IMR-90 (cell line): ENCODE measurements at regions not wholly inside any gene's neighbourhood (a gene's known extent, or its start where the extent isn't known, plus 50 kb on each side); places are given as distances from the start of the nearest gene placed in this dataset.

Experiments used
- ATAC-seq: fragments of 200-7000 bp; cut with Tn5 transposase; 2 replicates; pipeline ENCODE4 v1.9.1; 2020; ENCODE audit warnings: low read depth, mild to moderate bottlenecking, moderate library complexity
- BruUV-seq: library from RNA; stranded (reverse); fragments of 400-500 nt; replicated peaks from 2 replicates; lab custom pipeline; 2021; lab: Mats Ljungman, UMichigan
- CTCF ChIA-PET: fragments of 300-600 bp; formaldehyde crosslinking; extraction: SDS; loops from one replicate; lab custom pipeline; 2021; ENCODE audit warnings: antibody characterized with exemption; lab: Yijun Ruan, JAX
- POLR2A ChIA-PET: fragments of 300-600 bp; sonication (Branson Sonifier 250); formaldehyde crosslinking; loops from one replicate; lab custom pipeline; 2022; ENCODE audit warnings: antibody characterized with exemption; ENCODE audit not compliant: unreplicated experiment; lab: Charles Lee
- DNase-seq: peaks from one replicate; pipeline ENCODE4 v3.0.0; 2013
- H2AFZ ChIP-seq: replicated peaks from 2 replicates; pipeline ENCODE3; 2013; ENCODE audit warnings: low read length, mild to moderate bottlenecking; ENCODE audit not compliant: poor library complexity
- H2AK5ac ChIP-seq: 2 replicates; pipeline ENCODE4 v1.6.1; 2013; ENCODE audit warnings: low read depth, low read length, inconsistent platforms
- H2AK9ac ChIP-seq: replicated peaks from 2 replicates; pipeline ENCODE3; 2013; ENCODE audit warnings: mild to moderate bottlenecking, low read depth, low read length, moderate library complexity; ENCODE audit not compliant: poor library complexity
- H2BK120ac ChIP-seq: 2 replicates; pipeline ENCODE4 v1.6.1; 2013; ENCODE audit warnings: low read depth, low read length, inconsistent platforms
- H2BK15ac ChIP-seq: 3 replicates; pipeline ENCODE4 v1.6.1; 2013; ENCODE audit warnings: low read depth, low read length, inconsistent platforms
- H2BK20ac ChIP-seq: 2 replicates; pipeline ENCODE4 v1.6.1; 2013; ENCODE audit warnings: low read depth, mild to moderate bottlenecking, inconsistent platforms, low read length, moderate library complexity
- H2BK5ac ChIP-seq: 2 replicates; pipeline ENCODE4 v1.6.1; 2013; ENCODE audit warnings: mild to moderate bottlenecking, low read depth, low read length, inconsistent platforms; ENCODE audit not compliant: poor library complexity, severe bottlenecking
- H3K14ac ChIP-seq: replicated peaks from 2 replicates; pipeline ENCODE4 v1.6.1; 2013; ENCODE audit warnings: low read depth, low read length, inconsistent platforms
- H3K18ac ChIP-seq: 2 replicates; pipeline ENCODE4 v1.6.1; 2013; ENCODE audit warnings: low read depth, low read length, control low read depth
- H3K23ac ChIP-seq: 2 replicates; pipeline ENCODE4 v1.6.1; 2013; ENCODE audit warnings: low read depth, low read length, inconsistent platforms
- H3K27ac ChIP-seq: 2 replicates; pipeline ENCODE4 v1.5.1; 2013; ENCODE audit warnings: mild to moderate bottlenecking, control low read depth, low read length; ENCODE audit not compliant: insufficient read depth
- H3K27me3 ChIP-seq: 2 replicates; pipeline ENCODE4 v1.6.1; 2013; ENCODE audit warnings: low read length; ENCODE audit not compliant: control insufficient read depth, insufficient read depth
- H3K36me3 ChIP-seq: 2 replicates; pipeline ENCODE4 v1.6.1; 2013; ENCODE audit warnings: low read length, mixed read lengths; ENCODE audit not compliant: control insufficient read depth, insufficient read depth
- H3K4ac ChIP-seq: 2 replicates; pipeline ENCODE4 v1.6.1; 2013; ENCODE audit warnings: low read depth, low read length, inconsistent platforms
- H3K4me1 ChIP-seq: 2 replicates; pipeline ENCODE4 v1.6.1; 2013; ENCODE audit warnings: low read length, mixed read lengths; ENCODE audit not compliant: control insufficient read depth, insufficient read depth
- H3K4me2 ChIP-seq: 2 replicates; pipeline ENCODE4 v1.6.1; 2013; ENCODE audit warnings: low read depth, mild to moderate bottlenecking, control low read depth, low read length, moderate library complexity
- H3K4me3 ChIP-seq: 2 replicates; pipeline ENCODE4 v1.5.1; 2013; ENCODE audit warnings: low read depth, mild to moderate bottlenecking, control low read depth, low read length, moderate library complexity; ENCODE audit not compliant: insufficient read depth
- H3K56ac ChIP-seq: 2 replicates; pipeline ENCODE4 v1.6.1; 2013; ENCODE audit warnings: low read length, inconsistent platforms; ENCODE audit not compliant: insufficient read depth; ENCODE audit errors: extremely low read depth
- H3K79me1 ChIP-seq, 2 experiments: 2 replicates each; pipeline ENCODE4 v1.6.1; 2013; ENCODE audit warnings: low read length in 2 of 2, inconsistent platforms in 1 of 2, low read depth in 1 of 2
- H3K9ac ChIP-seq: 2 replicates; pipeline ENCODE4 v1.6.1; 2013; ENCODE audit warnings: low read depth, low read length, control low read depth
- H3K9me1 ChIP-seq: 2 replicates; pipeline ENCODE4 v1.6.1; 2013; ENCODE audit warnings: low read length, inconsistent platforms; ENCODE audit not compliant: insufficient read depth
- H3K9me3 ChIP-seq: 2 replicates; pipeline ENCODE4 v1.6.1; 2013; ENCODE audit warnings: low read length; ENCODE audit not compliant: control insufficient read depth, insufficient read depth
- H4K20me1 ChIP-seq: 2 replicates; pipeline ENCODE4 v1.6.1; 2013; ENCODE audit warnings: low read length, inconsistent platforms; ENCODE audit not compliant: insufficient read depth
- H4K5ac ChIP-seq: 2 replicates; pipeline ENCODE4 v1.6.1; 2013; ENCODE audit warnings: mild to moderate bottlenecking, low read depth, low read length, control low read depth
- H4K8ac ChIP-seq, 2 experiments: 2 replicates each; pipeline ENCODE4 v1.6.1; 2013; ENCODE audit warnings: low read depth in 2 of 2, low read length in 2 of 2, control low read depth in 1 of 2, inconsistent platforms in 1 of 2
- H4K91ac ChIP-seq: 2 replicates; pipeline ENCODE4 v1.6.1; 2013; ENCODE audit warnings: low read depth, low read length, inconsistent platforms; ENCODE audit not compliant: insufficient read depth
- RFX5 ChIP-seq: IDR thresholded peaks from 2 replicates; pipeline ENCODE4 v1.8.0; 2012; ENCODE audit warnings: low read depth, mild to moderate bottlenecking, low read length, moderate library complexity
- WGBS, 2 experiments: methylation state at CpG; one replicate each; pipeline versions ENCODE4 v1.1.5 to v1.1.7; 2013; ENCODE audit warnings: missing lambda C conversion rate in 2 of 2; ENCODE audit not compliant: insufficient read length in 1 of 2; ENCODE audit errors: extremely low coverage in 2 of 2; 5-methylcytosine and 5-hydroxymethylcytosine counted together
- dilution Hi-C: fragments of 300-500 bp; cut with HindIII; formaldehyde crosslinking; loops from one replicate; pipeline ENCODE4 v1.14.3; 2018; ENCODE audit warnings: low sequenced_read_pairs; ENCODE audit not compliant: unreplicated experiment
- in situ Hi-C: fragments of 300-500 bp; cut with MboI; formaldehyde crosslinking; loops from 3 replicates; pipeline ENCODE4 v1.14.3; 2019; ENCODE audit warnings: low sequenced_read_pairs, inconsistent platforms, mixed read lengths
- intact Hi-C: fragments of 100-400 bp; cut with micrococcal nuclease; formaldehyde crosslinking; loops from 2 replicates; pipeline ENCODE4 v1.10.0; 2022

GRCh38 chr3:95462161-95462560 lies 1352.2 kb upstream of the EPHA6 start:
- H3K4me1 ChIP-seq: no peaks in the 10 kb centered on the region
- no peak overlapping the region for H2BK15ac ChIP-seq
- H4K8ac ChIP-seq: no peak overlapping the region
- intact Hi-C loops (no loop called here), in situ Hi-C loops (no loop called here), dilution Hi-C loops (no loop called here)
- CTCF ChIA-PET: no interaction called here
- H3K18ac ChIP-seq: no peak overlapping the region
- no peak overlapping the region for H3K4me3 ChIP-seq
- no peak for DNase-seq
- H3K36me3 ChIP-seq: no peaks in the 10 kb centered on the region
- ATAC-seq: no peak
- WGBS, 2 experiments: 83% methylated on average over 2 of the region's 5 CpGs; no CpG with 5 or more reads in 1 of the 2 experiments
- H2BK120ac ChIP-seq: no peak overlapping the region
- no peak overlapping the region for H4K5ac ChIP-seq
- no peaks in the 10 kb centered on the region for H3K27me3 ChIP-seq
- H2AK5ac ChIP-seq: no peak overlapping the region
- H2BK5ac ChIP-seq: no peak overlapping the region
- no peak for TF ChIP-seq RFX5
- BruUV-seq: no TSS peak
- H2BK20ac ChIP-seq: no peak overlapping the region
- H3K9ac ChIP-seq: no peak overlapping the region
- no peaks in the 10 kb centered on the region for H3K79me1 ChIP-seq
- H3K4me2 ChIP-seq: no peak overlapping the region
- no peak overlapping the region for H3K4ac ChIP-seq
- H3K27ac ChIP-seq: no peak overlapping the region
- no peaks in the 10 kb centered on the region for H4K20me1 ChIP-seq
- H3K9me3 ChIP-seq: peaks cover 3% of the 10 kb centered on the region; the same call in 1 of the 2 replicates
- no peak overlapping the region for H2AK9ac ChIP-seq
- no peak overlapping the region for H3K56ac ChIP-seq
- H4K91ac ChIP-seq: no peak overlapping the region
- no peak overlapping the region for H3K14ac ChIP-seq
- no peak overlapping the region for H3K23ac ChIP-seq
- no peaks in the 10 kb centered on the region for H3K9me1 ChIP-seq
- POLR2A ChIA-PET: no interaction called here
- H2AFZ ChIP-seq: no peak overlapping the region
